ENCODE measurements at regions not wholly inside any gene's neighbourhood (a gene's known extent, or its start where the extent isn't known, plus 50 kb on each side); places are given as distances from the start of the nearest gene placed in this dataset.

DNA sequence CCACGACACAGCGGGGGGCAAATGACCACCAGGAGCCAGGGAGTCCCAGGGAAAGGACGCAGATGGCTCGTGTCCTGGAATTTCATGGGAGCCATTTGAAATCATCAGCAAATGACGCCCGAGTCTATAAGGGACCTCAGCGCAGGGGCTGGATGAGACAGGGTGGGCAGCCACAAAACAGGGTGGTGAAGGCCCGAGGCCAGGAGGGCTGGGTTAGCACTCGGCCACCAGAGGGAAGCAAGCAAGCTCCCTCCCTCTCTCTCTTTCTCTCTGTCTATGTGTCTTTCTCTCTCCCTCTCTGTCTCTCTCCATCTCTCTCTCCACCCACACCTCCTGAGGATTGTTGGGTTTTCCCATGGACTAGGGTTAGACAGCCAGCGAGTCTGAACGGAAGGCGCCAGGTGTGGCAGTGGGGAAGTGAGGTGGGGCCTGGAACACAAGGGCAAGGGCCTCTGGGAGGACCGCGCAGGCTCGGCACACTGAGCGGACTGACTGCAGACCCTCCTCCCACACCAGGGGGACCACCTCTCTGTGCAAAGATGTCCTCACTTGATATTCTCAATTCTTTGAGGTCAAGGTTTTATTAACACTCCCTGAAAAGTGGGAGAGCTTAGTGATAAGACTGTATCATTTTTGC is 73.8 kb upstream of the TMPRSS2 start:
- TF ChIP-seq, protein P1, sequence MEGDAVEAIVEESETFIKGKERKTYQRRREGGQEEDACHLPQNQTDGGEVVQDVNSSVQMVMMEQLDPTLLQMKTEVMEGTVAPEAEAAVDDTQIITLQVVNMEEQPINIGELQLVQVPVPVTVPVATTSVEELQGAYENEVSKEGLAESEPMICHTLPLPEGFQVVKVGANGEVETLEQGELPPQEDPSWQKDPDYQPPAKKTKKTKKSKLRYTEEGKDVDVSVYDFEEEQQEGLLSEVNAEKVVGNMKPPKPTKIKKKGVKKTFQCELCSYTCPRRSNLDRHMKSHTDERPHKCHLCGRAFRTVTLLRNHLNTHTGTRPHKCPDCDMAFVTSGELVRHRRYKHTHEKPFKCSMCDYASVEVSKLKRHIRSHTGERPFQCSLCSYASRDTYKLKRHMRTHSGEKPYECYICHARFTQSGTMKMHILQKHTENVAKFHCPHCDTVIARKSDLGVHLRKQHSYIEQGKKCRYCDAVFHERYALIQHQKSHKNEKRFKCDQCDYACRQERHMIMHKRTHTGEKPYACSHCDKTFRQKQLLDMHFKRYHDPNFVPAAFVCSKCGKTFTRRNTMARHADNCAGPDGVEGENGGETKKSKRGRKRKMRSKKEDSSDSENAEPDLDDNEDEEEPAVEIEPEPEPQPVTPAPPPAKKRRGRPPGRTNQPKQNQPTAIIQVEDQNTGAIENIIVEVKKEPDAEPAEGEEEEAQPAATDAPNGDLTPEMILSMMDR (IDR thresholded peaks at IDR 0.05), result no peak
- no peak for TF ChIP-seq POLR2A (IDR thresholded peaks at IDR 0.05)

All from thyroid gland (tissue), 4 donors.